PC-9 (cell line): ENCODE measurements at regions not wholly inside any gene's neighbourhood (a gene's known extent, or its start where the extent isn't known, plus 50 kb on each side); places are given as distances from the start of the nearest gene placed in this dataset.

Experiments
- CTCF ChIP-seq: fragments of 200-600 bp; sonication (generic); conservative IDR thresholded peaks from 2 replicates; pipeline ENCODE4 v1.6.1; 2017; ENCODE audit warnings: mixed run types, antibody characterized with exemption, mild to moderate bottlenecking, moderate library complexity
- EZH2 ChIP-seq: fragments of 200-600 bp; sonication (generic); IDR thresholded peaks from 2 replicates; pipeline ENCODE4 v1.8.0; 2017; ENCODE audit warnings: antibody characterized with exemption, low read depth

- TF ChIP-seq CTCF = no peak
- TF ChIP-seq EZH2 = no peak
Observed at GRCh38 chr7:156261581-156261980, 379.0 kb upstream of the RNF32 start.
